Erythroblast (primary cell): ENCODE measurements at regions not wholly inside any gene's neighbourhood (a gene's known extent, or its start where the extent isn't known, plus 50 kb on each side); places are given as distances from the start of the nearest gene placed in this dataset.

Source experiments
- GATA1 ChIP-seq: IDR thresholded peaks from 2 replicates; pipeline ENCODE4 v1.6.1; 2011; ENCODE audit warnings: low read depth, mild to moderate bottlenecking, control low read depth, low read length, moderate library complexity
- POLR2A ChIP-seq: IDR thresholded peaks from 2 replicates; pipeline ENCODE4 v1.6.1; 2011; ENCODE audit warnings: mild to moderate bottlenecking, low read length

DNA sequence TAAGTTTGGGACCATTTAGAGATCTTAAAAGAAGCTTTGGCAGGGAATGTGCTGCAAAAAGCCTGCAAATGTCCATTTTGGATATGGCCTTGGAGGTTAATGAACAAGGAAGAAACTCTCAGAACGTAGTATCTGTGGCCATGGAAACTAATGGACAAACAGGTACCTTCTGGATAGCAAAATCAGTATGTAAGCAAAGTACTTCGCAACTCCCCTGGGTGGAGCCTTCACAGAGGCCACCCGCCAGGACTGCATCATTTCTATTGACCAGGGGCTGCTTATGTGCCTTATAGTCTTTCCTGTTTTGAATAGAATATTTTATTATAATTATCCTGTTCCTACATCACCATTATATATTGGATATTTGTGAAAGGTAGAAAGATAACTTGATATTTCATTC lies 510.8 kb upstream of the SYNCRIP start:
- TF ChIP-seq POLR2A: no peak
- TF ChIP-seq GATA1: no peak
